Activated naive CD8-positive, alpha-beta T cell (primary cell): ENCODE measurements at regions not wholly inside any gene's neighbourhood (a gene's known extent, or its start where the extent isn't known, plus 50 kb on each side); places are given as distances from the start of the nearest gene placed in this dataset.
A peak's percentile ranks its signal among the peaks of the same experiment; 100 is the strongest.

Experiments
- H3K27ac Mint-ChIP-seq: one replicate; pipeline ENCODE4 v1.8.0; 2021; ENCODE audit warnings: mixed read lengths
- H3K27me3 Mint-ChIP-seq: one replicate; pipeline ENCODE4 v1.8.0; 2021; ENCODE audit warnings: mixed read lengths
- H3K36me3 Mint-ChIP-seq: one replicate; pipeline ENCODE4 v1.8.0; 2021; ENCODE audit warnings: mixed read lengths
- H3K4me1 Mint-ChIP-seq: one replicate; pipeline ENCODE4 v1.8.0; 2021; ENCODE audit warnings: low read depth, mixed read lengths
- H3K4me3 Mint-ChIP-seq: one replicate; pipeline ENCODE4 v1.8.0; 2021; ENCODE audit warnings: mild to moderate bottlenecking, mixed read lengths
- H3K9me3 Mint-ChIP-seq: one replicate; pipeline ENCODE4 v1.8.0; 2021; ENCODE audit warnings: low read depth, mixed read lengths

DNA sequence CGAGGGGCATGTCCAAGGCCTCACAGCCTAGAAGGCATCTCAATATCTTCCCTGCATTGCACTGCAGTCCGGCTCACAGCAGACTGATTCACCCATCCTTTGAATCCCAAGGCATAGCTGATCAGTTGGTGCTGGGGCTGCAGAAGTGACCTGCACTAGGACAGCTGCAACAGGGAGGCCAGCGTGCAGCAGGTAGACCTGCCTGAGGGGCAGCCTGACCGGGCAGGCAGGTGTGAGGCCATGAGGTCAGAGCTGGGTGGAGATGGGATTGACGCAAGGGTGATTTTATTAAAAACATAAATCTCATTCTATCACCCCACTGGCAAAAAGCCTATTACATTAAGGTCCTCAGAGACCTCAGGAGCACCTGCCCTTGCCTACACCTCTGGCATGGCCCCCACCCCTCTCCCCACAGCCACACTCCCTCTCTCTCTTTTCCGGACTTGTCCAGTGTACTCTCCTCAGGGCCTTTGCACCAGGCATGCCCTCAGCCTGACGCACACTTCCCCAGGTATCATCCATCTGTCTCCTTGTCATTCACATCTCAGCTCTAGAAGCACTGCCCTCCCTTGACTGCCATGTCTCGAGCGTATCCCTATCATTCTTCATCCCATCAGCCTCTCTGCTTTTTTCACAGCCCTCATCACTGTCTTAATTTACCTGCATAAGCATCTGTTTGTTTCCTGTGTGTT lies 63.5 kb upstream of the WIPF1 start:
- Mint-ChIP-seq H3K27ac (peak overlapping the region; percentile 37), H3K36me3 (peaks cover 5% of the 10 kb centered on the region), H3K4me1 (peaks cover 36% of the 10 kb centered on the region), H3K4me3 (no peak overlapping the region), H3K27me3 (no peaks in the 10 kb centered on the region), H3K9me3 (peaks cover 3% of the 10 kb centered on the region)

DNA sequence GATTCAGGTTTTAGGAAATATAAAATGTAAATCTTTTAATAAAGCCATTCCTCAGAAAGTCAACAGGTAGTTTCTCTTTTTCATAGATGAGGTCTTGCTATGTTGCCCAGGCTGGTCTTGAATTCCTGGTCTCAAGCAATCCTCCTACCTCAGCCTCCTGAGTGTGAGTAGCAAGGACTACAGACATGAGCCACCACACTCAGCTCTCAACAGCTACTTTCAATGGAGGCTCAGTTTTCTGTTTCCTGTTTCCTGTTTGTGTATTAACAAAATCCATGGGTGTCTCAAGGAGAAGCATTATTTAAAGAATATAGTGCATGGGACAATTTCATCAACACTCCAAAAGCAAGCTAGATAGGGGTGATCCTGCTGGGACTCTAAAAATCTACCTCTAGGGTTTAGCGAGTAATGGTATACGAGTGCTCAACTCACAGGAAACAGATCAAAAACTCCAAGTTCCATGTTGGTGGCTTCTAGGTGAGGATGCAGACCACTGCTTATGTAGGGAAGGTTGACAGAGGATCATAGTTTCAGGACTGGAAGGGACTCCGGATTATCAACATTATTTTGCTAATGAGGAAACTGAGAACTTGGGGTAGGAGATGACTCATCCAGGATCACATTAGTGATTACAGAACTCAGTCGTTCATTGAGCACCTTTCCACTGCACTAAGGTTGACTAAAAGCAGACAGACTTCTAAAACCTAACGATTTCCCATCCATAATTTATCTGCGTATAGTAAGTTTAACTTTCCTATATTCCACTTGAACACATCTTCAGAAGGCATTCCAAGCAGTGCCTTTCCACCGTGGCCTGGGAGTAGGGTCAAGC lies 61.7 kb upstream of the WIPF1 start:
- peaks cover 51% of the 10 kb centered on the region for H3K4me1 Mint-ChIP-seq
- no peak overlapping the region for H3K4me3 Mint-ChIP-seq
- no peak overlapping the region for H3K27ac Mint-ChIP-seq
- no peaks in the 10 kb centered on the region for H3K27me3 Mint-ChIP-seq
- peaks cover 6% of the 10 kb centered on the region for H3K9me3 Mint-ChIP-seq
- peaks cover 13% of the 10 kb centered on the region for H3K36me3 Mint-ChIP-seq

DNA sequence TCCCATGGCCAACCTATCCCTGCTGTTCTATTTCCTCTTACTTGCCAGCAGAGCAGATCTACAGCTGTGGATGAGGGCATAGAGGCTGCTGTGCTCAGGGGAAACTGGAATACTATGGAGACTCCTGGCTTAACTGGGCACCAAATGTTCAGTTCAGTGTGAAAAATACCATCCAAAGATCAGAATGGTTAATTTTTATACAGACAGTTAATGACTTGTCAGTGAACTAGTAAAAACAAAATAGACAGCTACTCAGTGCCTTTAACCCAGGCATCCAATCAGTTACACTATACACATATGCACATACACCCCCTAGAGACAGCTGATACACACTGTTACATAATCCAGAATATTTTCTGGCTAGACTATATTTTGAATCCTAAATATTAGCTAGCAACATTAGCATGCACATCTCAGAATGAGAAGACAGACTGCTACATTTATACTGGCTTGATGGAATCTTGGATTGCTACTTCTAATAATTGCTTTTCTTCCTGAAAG lies 59.1 kb upstream of the WIPF1 start:
- Mint-ChIP-seq H3K27ac (no peak overlapping the region), H3K4me1 (peaks cover 48% of the 10 kb centered on the region), H3K36me3 (peaks cover 17% of the 10 kb centered on the region), H3K9me3 (peaks cover 6% of the 10 kb centered on the region), H3K4me3 (no peak overlapping the region), H3K27me3 (no peaks in the 10 kb centered on the region)

DNA sequence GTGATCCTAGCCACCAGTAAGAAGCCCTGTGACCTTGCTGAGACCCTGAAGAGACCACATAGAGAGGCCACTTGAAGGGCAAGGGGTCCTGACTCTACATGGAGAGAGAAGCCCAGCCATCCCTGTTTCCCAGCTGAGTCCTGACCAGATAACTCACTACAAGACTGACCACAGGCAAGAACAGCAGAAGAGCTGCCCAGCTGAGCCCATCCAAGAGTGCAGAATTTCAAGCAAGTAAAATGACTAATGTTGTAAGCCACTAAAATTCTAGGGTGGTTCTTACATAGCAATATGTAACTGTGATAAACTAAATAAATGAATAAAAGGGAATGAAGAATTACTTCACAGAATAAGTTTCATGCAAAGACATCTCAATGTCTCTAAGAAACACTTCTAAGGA lies 58.4 kb upstream of the WIPF1 start:
- H3K4me1 Mint-ChIP-seq, result peaks cover 47% of the 10 kb centered on the region
- no peak overlapping the region for H3K27ac Mint-ChIP-seq
- no peak overlapping the region for H3K4me3 Mint-ChIP-seq
- no peaks in the 10 kb centered on the region for H3K27me3 Mint-ChIP-seq
- H3K36me3 Mint-ChIP-seq, result peaks cover 20% of the 10 kb centered on the region
- H3K9me3 Mint-ChIP-seq, result peaks cover 6% of the 10 kb centered on the region

DNA sequence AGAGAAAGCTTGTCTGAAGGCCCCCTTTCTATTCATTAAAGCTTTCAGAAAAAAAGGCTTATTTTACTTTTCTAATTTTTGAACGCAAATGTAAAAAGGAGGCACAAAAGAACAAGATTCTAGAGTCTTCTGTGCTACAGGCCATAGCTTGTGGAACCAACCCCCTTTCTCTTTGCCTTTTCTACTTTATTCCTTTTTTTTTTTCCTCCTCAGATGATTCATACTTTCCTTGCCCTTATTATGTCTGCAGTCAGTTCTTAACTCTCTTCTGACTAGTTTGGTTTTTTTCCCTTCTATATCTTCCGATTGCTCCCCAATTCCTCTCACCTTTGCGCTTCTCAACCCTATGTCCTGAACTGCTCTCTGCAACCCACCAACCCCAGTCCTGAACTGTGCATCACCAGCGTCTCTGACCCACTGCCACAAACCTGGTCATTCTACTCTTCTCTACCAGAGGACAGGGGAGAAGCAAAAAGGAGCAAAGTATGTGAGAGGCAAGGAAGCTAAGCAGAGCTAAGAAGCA lies 56.9 kb upstream of the WIPF1 start:
- Mint-ChIP-seq H3K4me1 (peaks cover 50% of the 10 kb centered on the region), H3K9me3 (peaks cover 6% of the 10 kb centered on the region), H3K36me3 (peaks cover 22% of the 10 kb centered on the region), H3K27me3 (no peaks in the 10 kb centered on the region), H3K4me3 (no peak overlapping the region), H3K27ac (peak overlapping the region; percentile 52)

- peaks cover 19% of the 10 kb centered on the region for H3K4me1 Mint-ChIP-seq
- no peaks in the 10 kb centered on the region for H3K27me3 Mint-ChIP-seq
- H3K9me3 Mint-ChIP-seq, result peaks cover 3% of the 10 kb centered on the region
- H3K36me3 Mint-ChIP-seq, result peaks cover 21% of the 10 kb centered on the region
- no peak overlapping the region for H3K4me3 Mint-ChIP-seq
- no peak overlapping the region for H3K27ac Mint-ChIP-seq
Measured at GRCh38 chr2:174648896-174649295, 51.3 kb upstream of the WIPF1 start.
